ENCODE measurements at regions not wholly inside any gene's neighbourhood (a gene's known extent, or its start where the extent isn't known, plus 50 kb on each side); places are given as distances from the start of the nearest gene placed in this dataset.

GRCh38 chr19:23855676-23856075 is 59.0 kb upstream of the ZNF726 start:
- DNase-seq, result no peak

DNA sequence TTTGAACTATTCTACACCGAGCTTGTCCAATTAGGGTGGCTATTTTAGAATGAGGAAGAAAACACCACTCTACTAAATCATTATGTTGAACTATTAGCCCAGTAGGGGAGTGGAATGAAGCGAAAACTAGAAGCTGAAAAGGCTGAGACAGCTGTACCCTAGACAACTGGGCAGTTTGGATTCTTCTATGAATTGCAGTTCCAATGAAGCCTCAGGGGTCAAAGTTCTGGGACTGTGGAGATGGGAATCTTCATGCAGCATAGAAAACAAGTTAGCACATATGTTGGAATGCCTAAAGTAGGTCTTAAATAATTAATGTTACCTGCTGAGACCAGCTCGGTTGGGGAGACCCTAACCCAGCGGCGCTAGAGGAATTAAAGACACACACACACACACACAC is 62.7 kb upstream of the ZNF726 start:
- no peak for DNase-seq

DNA sequence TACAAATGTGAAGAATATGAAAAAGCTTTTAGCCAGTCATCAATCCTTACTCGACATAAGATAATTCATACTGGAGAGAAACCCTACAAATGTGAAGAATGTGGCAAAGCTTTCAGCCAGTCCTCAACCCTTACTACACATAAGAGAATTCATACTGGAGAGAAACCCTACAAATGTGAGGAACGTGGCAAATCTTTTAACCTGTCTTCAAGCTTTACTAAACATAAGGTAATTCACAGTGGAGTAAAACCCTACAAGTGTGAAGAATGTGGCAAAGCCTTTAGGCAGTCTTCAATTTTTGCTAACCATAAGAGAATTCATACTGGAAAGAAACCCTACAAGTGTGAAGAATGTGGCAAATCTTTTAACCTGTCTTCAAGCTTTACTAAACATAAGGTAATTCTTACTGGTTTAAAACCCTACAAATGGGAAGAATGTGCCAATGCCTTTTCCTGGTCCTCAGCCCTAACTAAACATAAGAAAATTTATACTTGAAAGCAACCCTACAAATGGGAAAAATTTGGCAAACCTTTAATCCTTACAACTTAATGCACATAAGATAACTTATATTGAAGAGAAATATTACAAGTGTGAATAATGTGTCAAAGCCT is 74.1 kb upstream of the ZNF681 start:
- no peak for DNase-seq

- no peak for DNase-seq
Measured at GRCh38 chr19:23823952-23824389, 65.3 kb upstream of the ZNF681 start.

GRCh38 chr19:23822735-23823134 is 64.0 kb upstream of the ZNF681 start:
- DNase-seq, result no peak

DNA sequence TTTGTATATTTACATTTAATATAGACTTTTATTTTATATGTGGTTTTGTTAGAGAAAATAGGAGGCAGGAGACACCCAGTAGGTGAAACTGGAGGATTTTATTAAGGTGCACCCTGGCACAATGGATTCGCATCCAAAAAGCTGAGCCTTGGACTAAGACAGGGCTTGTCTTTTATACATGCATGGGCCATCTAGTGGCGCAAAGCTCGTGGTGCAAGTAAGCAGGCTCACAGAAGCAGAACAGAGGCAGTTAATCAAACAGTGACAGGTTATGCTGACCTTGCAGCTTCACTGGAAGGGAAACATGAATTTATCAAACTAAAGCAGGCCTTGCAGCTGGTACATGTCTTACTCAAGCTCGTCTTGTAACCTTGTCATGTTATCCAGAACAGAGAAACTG is 58.8 kb upstream of the ZNF681 start:
- peak in 6 of 56 donors; percentile 0 to 9 (median 4) for DNase-seq

DNA sequence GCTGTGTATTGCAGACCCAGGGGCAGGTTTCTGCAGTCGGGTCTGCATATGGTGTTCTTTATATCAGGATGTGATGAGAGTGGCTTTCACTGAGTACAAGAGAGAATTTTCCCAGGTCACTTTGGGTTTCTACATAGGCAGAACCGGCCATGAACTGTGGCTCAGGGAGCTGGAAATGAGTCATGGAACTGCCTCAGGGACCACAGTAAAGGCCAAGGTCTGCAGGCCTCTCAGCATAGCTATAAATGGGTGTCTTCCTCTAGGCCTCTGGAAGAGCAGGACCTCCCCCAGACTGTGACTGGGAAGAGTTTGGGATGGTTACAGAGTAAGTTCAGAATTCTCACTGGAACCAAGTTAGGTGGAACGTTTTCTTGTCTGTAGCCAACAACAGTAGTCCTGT is 51.8 kb upstream of the ZNF681 start:
- no peak for DNase-seq
